ENCODE measurements at regions not wholly inside any gene's neighbourhood (a gene's known extent, or its start where the extent isn't known, plus 50 kb on each side); places are given as distances from the start of the nearest gene placed in this dataset.
"Not testable (repeated sequence)": the region's sequence is repeated elsewhere in the genome, so short reads cannot be mapped to it uniquely, and the experiment has no call there.

DNA sequence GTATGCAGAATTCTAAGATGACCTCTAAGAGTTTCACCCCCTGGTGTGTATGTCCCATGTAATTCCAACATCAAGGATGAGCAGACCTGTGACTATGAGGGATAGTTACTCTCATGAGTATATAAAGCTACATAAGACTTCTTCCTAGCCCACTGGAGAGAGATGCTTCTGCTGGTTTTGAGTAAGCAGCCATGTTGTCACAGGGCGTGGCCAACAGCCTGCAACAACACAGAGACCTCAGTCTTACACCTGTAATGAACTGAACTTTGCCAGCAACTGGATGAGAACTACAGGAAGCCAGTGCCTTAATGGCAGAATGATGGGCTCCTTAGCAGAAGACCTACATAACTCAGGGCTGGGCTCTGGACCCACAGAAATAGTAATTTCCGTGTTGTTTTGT lies 120.9 kb downstream of the GOLGA6L6 start:
- not testable (repeated sequence) for TF ChIP-seq POLR2A (IDR thresholded peaks at IDR 0.05)
- TF ChIP-seq, protein P1, sequence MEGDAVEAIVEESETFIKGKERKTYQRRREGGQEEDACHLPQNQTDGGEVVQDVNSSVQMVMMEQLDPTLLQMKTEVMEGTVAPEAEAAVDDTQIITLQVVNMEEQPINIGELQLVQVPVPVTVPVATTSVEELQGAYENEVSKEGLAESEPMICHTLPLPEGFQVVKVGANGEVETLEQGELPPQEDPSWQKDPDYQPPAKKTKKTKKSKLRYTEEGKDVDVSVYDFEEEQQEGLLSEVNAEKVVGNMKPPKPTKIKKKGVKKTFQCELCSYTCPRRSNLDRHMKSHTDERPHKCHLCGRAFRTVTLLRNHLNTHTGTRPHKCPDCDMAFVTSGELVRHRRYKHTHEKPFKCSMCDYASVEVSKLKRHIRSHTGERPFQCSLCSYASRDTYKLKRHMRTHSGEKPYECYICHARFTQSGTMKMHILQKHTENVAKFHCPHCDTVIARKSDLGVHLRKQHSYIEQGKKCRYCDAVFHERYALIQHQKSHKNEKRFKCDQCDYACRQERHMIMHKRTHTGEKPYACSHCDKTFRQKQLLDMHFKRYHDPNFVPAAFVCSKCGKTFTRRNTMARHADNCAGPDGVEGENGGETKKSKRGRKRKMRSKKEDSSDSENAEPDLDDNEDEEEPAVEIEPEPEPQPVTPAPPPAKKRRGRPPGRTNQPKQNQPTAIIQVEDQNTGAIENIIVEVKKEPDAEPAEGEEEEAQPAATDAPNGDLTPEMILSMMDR (IDR thresholded peaks at IDR 0.05) = not testable (repeated sequence)
